Adrenal gland (tissue), 9 donors: ENCODE measurements at regions not wholly inside any gene's neighbourhood (a gene's known extent, or its start where the extent isn't known, plus 50 kb on each side); places are given as distances from the start of the nearest gene placed in this dataset.

Experiments
- DNase-seq, 7 donors: peaks; one replicate each; pipeline ENCODE4 v3.0.0-alpha.2; 2019 to 2020
- H3K27ac ChIP-seq, 5 donors: fragments of 200-600 bp; sonication (generic) in 4 of 5; 1 replicate in 3 of 5; 2 replicates in 2 of 5; pipeline versions ENCODE4 v1.5.1 to v1.8.0; 2016 to 2020; ENCODE audit warnings: mild to moderate bottlenecking in 1 of 5
- H3K27me3 ChIP-seq: fragments of 200-600 bp; 2 replicates; pipeline ENCODE4 v1.8.0; 2021
- H3K36me3 ChIP-seq, 2 donors: fragments of 200-600 bp; replicated peaks in 1 of 2; 1 replicate in 1 of 2; 2 replicates in 1 of 2; pipeline versions ENCODE4 v1.5.1 to v1.8.0; 2018 to 2022
- H3K4me1 ChIP-seq, 2 donors: fragments of 200-600 bp; replicated peaks in 1 of 2; 1 replicate in 1 of 2; 2 replicates in 1 of 2; pipeline versions ENCODE4 v1.5.1 to v1.8.0; 2018 to 2021
- H3K4me3 ChIP-seq, 4 donors: fragments of 200-600 bp; sonication (generic) in 3 of 4; one replicate each; pipeline ENCODE4 v1.5.1; 2016 to 2018
- H3K9me3 ChIP-seq, 3 donors: fragments of 200-600 bp; sonication (generic) in 1 of 3; replicated peaks in 1 of 3; 1 replicate in 2 of 3; 2 replicates in 1 of 3; pipeline versions ENCODE4 v1.5.1 to v1.8.0; 2016 to 2021
- POLR2A ChIP-seq, 2 donors: fragments of 450-650 bp; IDR thresholded peaks; one replicate each; pipeline ENCODE4 v1.6.1; 2017; ENCODE audit warnings: antibody characterized with exemption in 2 of 2, mild to moderate bottlenecking in 2 of 2, moderate library complexity in 1 of 2
- WGBS, 4 donors: extraction: QIAGEN DNeasy Blood & Tissue Kit in 2 of 4; methylation state at CpG; one replicate each; pipeline versions ENCODE4 v1.1.5 to v1.1.7; 2013 to 2017; 5-methylcytosine and 5-hydroxymethylcytosine counted together
- intact Hi-C, 2 donors: fragments of 100-400 bp; cut with DNase I; formaldehyde crosslinking; loops; one replicate each; pipeline versions ENCODE4 v1.14.1 to v1.15.0; 2022 to 2023
- TF ChIP-seq, protein P1 (sequence below), 6 experiments: fragments of 450-650 bp in 4 of 6; fragments of 200-600 bp in 2 of 6; sonication (generic) in 1 of 6; IDR thresholded peaks; 1 replicate in 5 of 6; 2 replicates in 1 of 6; pipeline versions ENCODE4 v1.5.1 to v1.8.0; 2016 to 2021; ENCODE audit warnings: antibody characterized with exemption in 6 of 6, mild to moderate bottlenecking in 2 of 6, moderate library complexity in 1 of 6
- donor health status: healthy with polysubstance abuse.
- donor health status: Bipolar disorder and iron deficiency.
- donor health status: DM: yes; HTN: yes; CAD: no.
- donor health status: DM: no; HTN: no; CAD: no.
- donor health status: DM: no; HTN: no; CAD: no.

DNA sequence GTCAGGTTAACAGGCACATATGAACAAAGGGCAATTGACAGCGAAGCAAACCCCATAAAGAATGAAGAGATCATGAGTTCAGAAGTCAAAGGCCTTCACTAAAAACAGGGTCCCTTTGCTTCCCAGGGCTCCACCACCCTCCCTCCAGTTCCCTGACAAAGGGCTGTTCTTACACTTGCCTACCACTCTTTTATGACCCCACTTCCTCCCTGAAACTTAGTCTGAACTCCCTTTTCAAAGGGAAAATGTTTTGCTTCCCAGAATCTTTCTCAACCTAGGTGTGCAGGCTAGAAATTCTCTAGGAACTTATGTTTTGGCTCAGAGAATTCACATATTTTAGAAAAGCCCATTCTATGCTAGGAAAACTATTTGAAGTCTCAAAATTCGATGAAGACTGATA lies 86.0 kb upstream of the ITGA4 start:
- Histone ChIP-seq H3K4me1 (no peaks in the 10 kb centered on the region), H3K36me3 (no peaks in the 10 kb centered on the region), H3K27me3 (no peaks in the 10 kb centered on the region), H3K9me3 (no peaks in the 10 kb centered on the region), H3K4me3 (no peak overlapping the region), H3K27ac (no peak overlapping the region)
- no peak for DNase-seq
- WGBS, 4 donors = 71 to 83% (median 80%) methylated on average over 2 of the region's 2 CpGs
- TF ChIP-seq POLR2A (IDR thresholded peaks at IDR 0.05) = no peak
- TF ChIP-seq, protein P1, sequence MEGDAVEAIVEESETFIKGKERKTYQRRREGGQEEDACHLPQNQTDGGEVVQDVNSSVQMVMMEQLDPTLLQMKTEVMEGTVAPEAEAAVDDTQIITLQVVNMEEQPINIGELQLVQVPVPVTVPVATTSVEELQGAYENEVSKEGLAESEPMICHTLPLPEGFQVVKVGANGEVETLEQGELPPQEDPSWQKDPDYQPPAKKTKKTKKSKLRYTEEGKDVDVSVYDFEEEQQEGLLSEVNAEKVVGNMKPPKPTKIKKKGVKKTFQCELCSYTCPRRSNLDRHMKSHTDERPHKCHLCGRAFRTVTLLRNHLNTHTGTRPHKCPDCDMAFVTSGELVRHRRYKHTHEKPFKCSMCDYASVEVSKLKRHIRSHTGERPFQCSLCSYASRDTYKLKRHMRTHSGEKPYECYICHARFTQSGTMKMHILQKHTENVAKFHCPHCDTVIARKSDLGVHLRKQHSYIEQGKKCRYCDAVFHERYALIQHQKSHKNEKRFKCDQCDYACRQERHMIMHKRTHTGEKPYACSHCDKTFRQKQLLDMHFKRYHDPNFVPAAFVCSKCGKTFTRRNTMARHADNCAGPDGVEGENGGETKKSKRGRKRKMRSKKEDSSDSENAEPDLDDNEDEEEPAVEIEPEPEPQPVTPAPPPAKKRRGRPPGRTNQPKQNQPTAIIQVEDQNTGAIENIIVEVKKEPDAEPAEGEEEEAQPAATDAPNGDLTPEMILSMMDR (IDR thresholded peaks at IDR 0.05) = no peak
- intact Hi-C loops = no loop called here

DNA sequence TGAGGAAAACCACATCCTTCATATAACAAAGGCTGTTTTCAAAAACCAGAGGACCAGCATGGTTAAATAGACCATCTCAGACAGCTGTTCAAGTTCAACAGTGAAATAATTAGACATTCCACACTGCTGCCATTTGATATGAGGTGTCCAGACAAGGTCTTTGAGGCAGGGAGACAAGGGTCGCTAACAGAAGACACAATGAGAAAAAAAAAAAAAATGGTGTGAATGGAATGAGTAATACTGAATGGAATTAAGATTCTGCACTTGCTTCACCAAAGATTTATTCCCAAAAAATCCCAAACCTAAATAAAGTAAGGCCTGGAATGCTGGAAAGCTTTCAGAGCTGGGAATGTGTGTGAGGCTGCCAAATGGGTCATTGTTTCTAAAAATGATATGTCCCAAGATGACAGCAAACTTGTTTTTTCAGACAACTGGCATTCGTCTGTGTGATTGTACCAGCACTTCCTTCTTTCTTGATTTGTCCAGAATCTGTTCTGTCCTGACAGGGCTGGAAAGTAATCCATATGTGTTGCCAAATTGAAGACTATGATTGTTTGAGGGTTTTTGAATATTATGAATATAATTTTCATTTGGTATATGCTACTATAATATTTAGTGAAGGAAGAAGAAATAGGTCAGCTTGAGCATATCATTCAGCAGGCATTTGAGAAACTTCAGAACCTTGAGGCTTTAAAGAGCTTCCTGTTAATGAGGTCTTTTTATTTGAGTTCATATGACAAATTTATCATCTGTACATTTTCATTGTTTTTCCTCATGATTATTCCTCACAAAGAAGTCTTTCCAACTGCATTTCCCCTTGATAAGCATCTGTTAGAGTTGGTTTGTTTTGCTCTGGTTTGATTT lies 85.2 kb upstream of the ITGA4 start:
- Histone ChIP-seq H3K27me3 (no peaks in the 10 kb centered on the region), H3K4me3 (no peak overlapping the region), H3K4me1 (no peaks in the 10 kb centered on the region), H3K9me3 (no peaks in the 10 kb centered on the region), H3K36me3 (no peaks in the 10 kb centered on the region), H3K27ac (no peak overlapping the region)
- intact Hi-C loops = no loop called here
- TF ChIP-seq, protein P1 (IDR thresholded peaks at IDR 0.05) = no peak
- TF ChIP-seq POLR2A (IDR thresholded peaks at IDR 0.05) = no peak
- DNase-seq = no peak
- WGBS, 4 donors = 27 to 32% (median 31%) methylated on average over 2 of the region's 2 CpGs

DNA sequence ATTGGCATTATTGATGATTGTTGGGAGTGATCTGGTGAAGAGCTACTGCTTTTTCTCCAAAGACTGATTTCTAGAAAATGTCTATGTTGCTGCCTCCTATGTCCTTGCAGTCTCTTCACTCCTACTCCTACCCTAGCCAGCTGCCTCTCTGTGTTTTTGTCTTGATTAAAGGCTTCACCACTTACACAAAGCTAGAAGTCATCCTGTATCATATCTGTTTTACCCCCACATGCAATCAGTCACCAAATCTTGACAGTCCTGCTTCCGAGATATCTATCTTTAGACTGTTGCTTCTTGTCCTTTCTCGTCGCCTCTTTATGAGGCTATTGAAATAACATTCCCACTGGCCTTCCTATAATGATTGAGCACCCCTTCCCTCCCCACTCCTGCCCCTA lies 84.5 kb upstream of the ITGA4 start:
- Histone ChIP-seq H3K27ac (no peak overlapping the region), H3K36me3 (no peaks in the 10 kb centered on the region), H3K4me1 (no peaks in the 10 kb centered on the region), H3K27me3 (no peaks in the 10 kb centered on the region), H3K9me3 (no peaks in the 10 kb centered on the region), H3K4me3 (no peak overlapping the region)
- intact Hi-C loops = no loop called here
- WGBS, 4 donors = 37 to 52% (median 45%) methylated on average over 3 of the region's 3 CpGs
- DNase-seq = no peak
- TF ChIP-seq, protein P1 (IDR thresholded peaks at IDR 0.05) = no peak
- TF ChIP-seq POLR2A (IDR thresholded peaks at IDR 0.05) = no peak

DNA sequence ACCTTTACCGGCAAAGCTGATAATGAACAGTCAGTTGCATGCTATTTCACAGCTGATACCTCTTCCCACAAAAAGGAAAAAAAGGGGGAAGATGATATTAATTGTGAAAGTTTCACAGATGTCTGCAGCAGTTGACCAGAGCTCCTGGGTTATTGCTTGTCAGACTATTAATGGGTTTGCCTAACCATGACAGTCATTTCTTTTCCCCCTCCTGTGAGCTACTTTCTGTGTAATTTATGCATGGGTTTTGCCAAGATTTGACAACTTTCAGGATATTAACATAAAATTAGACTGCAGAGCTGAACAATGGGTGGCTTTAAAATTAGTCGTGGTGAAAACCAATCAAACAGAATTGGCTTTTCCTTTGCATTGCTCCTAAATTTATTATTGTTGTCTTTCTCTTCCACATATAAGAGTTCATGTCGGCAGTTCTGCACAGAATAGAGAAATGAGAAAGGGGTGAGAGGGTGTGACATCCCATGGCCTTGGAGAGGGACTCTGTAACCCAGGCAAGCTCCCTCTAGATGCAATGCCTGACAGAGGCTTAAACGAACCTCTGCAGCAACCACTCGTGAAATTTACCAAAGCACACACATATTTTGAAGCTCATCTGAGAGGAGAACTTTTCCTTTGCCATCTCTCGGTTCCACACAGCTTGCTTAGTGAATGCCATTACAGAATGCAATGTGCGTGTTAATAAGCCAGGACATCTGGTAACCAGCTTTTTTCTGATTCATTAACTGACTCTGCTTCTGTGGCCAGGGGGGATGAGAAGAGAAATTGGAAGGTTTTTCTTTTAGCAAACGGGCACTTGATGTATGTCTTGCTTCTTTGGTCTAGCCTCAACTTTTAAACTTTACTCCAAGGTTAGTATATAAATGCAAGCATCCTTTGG lies 82.2 kb upstream of the ITGA4 start:
- no peak for DNase-seq
- Histone ChIP-seq H3K4me1 (no peaks in the 10 kb centered on the region), H3K4me3 (no peak overlapping the region), H3K27me3 (no peaks in the 10 kb centered on the region), H3K36me3 (no peaks in the 10 kb centered on the region), H3K27ac (no peak overlapping the region), H3K9me3 (no peaks in the 10 kb centered on the region)
- WGBS, 4 donors = 36 to 43% (median 41%) methylated on average over 8 of the region's 8 CpGs
- TF ChIP-seq, protein P1 (IDR thresholded peaks at IDR 0.05) = no peak
- intact Hi-C loops = no loop called here
